Astrocyte (in vitro differentiated cells and primary cell): ENCODE measurements at regions not wholly inside any gene's neighbourhood (a gene's known extent, or its start where the extent isn't known, plus 50 kb on each side); places are given as distances from the start of the nearest gene placed in this dataset.
A peak's percentile ranks its signal among the peaks of the same experiment; 100 is the strongest.

ENCODE experiments used
- DNase-seq: peaks from one replicate; pipeline ENCODE4 v3.0.0-alpha.2; 2010; ENCODE audit warnings: low read depth
- FAIRE-seq: peaks from 2 replicates; lab custom pipeline; 2011; peaks lifted over from hg19 to GRCh38; lab: Jason Lieb, UNC
- H2AFZ ChIP-seq: 2 replicates; pipeline ENCODE4 v1.6.0; 2012; ENCODE audit warnings: low read depth, low read length, inconsistent platforms
- H3K27ac ChIP-seq: 2 replicates; pipeline ENCODE4 v1.5.1; 2011; ENCODE audit warnings: low read depth, low read length, inconsistent platforms
- H3K27me3 ChIP-seq: 2 replicates; pipeline ENCODE4 v1.6.0; 2011; ENCODE audit warnings: low read length, inconsistent platforms; ENCODE audit not compliant: insufficient read depth
- H3K36me3 ChIP-seq: 2 replicates; pipeline ENCODE4 v1.5.1; 2011; ENCODE audit warnings: low read length, inconsistent platforms; ENCODE audit not compliant: insufficient read depth
- H3K4me1 ChIP-seq: 2 replicates; pipeline ENCODE4 v1.5.1; 2011; ENCODE audit warnings: low read length, inconsistent platforms; ENCODE audit not compliant: insufficient read depth
- H3K4me2 ChIP-seq: 2 replicates; pipeline ENCODE4 v1.6.0; 2012; ENCODE audit warnings: low read length, inconsistent platforms
- H3K4me3 ChIP-seq: 2 replicates; pipeline ENCODE4 v1.5.1; 2011; ENCODE audit warnings: low read depth, mild to moderate bottlenecking, low read length, inconsistent platforms; ENCODE audit not compliant: insufficient read depth
- H3K79me2 ChIP-seq: 2 replicates; pipeline ENCODE4 v1.6.0; 2012; ENCODE audit warnings: mild to moderate bottlenecking, low read length, inconsistent platforms; ENCODE audit not compliant: insufficient read depth
- H3K9ac ChIP-seq: 2 replicates; pipeline ENCODE4 v1.6.0; 2012; ENCODE audit warnings: mild to moderate bottlenecking, low read length, inconsistent platforms
- H3K9me3 ChIP-seq: 2 replicates; pipeline ENCODE4 v1.5.1; 2012; ENCODE audit warnings: low read depth, mild to moderate bottlenecking, low read length, inconsistent platforms; ENCODE audit not compliant: insufficient read depth
- H4K20me1 ChIP-seq: 2 replicates; pipeline ENCODE4 v1.6.0; 2012; ENCODE audit warnings: low read length, inconsistent platforms; ENCODE audit not compliant: insufficient read depth
- H3K27ac Mint-ChIP-seq: one replicate; pipeline ENCODE4 v1.8.0; 2021; ENCODE audit warnings: mild to moderate bottlenecking, mixed read lengths; ENCODE audit not compliant: unreplicated experiment
- H3K27me3 Mint-ChIP-seq: one replicate; pipeline ENCODE4 v1.8.0; 2021; ENCODE audit warnings: low read depth, mixed read lengths; ENCODE audit not compliant: unreplicated experiment
- H3K36me3 Mint-ChIP-seq: one replicate; pipeline ENCODE4 v1.8.0; 2021; ENCODE audit warnings: low read depth, mixed read lengths; ENCODE audit not compliant: unreplicated experiment
- H3K4me1 Mint-ChIP-seq: one replicate; pipeline ENCODE4 v1.8.0; 2021; ENCODE audit warnings: low read depth, mixed read lengths; ENCODE audit not compliant: unreplicated experiment
- H3K4me3 Mint-ChIP-seq: one replicate; pipeline ENCODE4 v1.8.0; 2021; ENCODE audit warnings: mild to moderate bottlenecking, moderate library complexity, mixed read lengths; ENCODE audit not compliant: unreplicated experiment
- H3K9me3 Mint-ChIP-seq: one replicate; pipeline ENCODE4 v1.8.0; 2021; ENCODE audit warnings: mild to moderate bottlenecking, mixed read lengths; ENCODE audit not compliant: unreplicated experiment
- EZH2 ChIP-seq: IDR thresholded peaks from 2 replicates; pipeline ENCODE4 v1.6.1; 2012; ENCODE audit warnings: mild to moderate bottlenecking, low read length, inconsistent platforms; ENCODE audit not compliant: insufficient read depth
- TF ChIP-seq, protein P1 (sequence below): IDR thresholded peaks from 2 replicates; pipeline ENCODE4 v1.5.1; 2011; ENCODE audit warnings: low read depth, mild to moderate bottlenecking, inconsistent platforms, low read length, moderate library complexity; ENCODE audit not compliant: insufficient read depth

- DNase-seq (no peak), FAIRE-seq (no peak)
- Histone ChIP-seq H3K9ac (no peak overlapping the region), H3K9me3 (no peaks in the 10 kb centered on the region), H3K36me3 (no peaks in the 10 kb centered on the region), H3K4me1 (peaks cover 14% of the 10 kb centered on the region), H3K79me2 (no peaks in the 10 kb centered on the region), H3K27me3 (no peaks in the 10 kb centered on the region), H2AFZ (no peak overlapping the region), H3K4me3 (no peak overlapping the region), H3K27ac (no peak overlapping the region), H3K4me2 (no peak overlapping the region), H4K20me1 (no peaks in the 10 kb centered on the region)
- no peak for TF ChIP-seq EZH2
- TF ChIP-seq, protein P1, sequence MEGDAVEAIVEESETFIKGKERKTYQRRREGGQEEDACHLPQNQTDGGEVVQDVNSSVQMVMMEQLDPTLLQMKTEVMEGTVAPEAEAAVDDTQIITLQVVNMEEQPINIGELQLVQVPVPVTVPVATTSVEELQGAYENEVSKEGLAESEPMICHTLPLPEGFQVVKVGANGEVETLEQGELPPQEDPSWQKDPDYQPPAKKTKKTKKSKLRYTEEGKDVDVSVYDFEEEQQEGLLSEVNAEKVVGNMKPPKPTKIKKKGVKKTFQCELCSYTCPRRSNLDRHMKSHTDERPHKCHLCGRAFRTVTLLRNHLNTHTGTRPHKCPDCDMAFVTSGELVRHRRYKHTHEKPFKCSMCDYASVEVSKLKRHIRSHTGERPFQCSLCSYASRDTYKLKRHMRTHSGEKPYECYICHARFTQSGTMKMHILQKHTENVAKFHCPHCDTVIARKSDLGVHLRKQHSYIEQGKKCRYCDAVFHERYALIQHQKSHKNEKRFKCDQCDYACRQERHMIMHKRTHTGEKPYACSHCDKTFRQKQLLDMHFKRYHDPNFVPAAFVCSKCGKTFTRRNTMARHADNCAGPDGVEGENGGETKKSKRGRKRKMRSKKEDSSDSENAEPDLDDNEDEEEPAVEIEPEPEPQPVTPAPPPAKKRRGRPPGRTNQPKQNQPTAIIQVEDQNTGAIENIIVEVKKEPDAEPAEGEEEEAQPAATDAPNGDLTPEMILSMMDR: no peak
- no peak overlapping the region for H3K4me3 Mint-ChIP-seq
- no peak overlapping the region for H3K27ac Mint-ChIP-seq
- no peaks in the 10 kb centered on the region for H3K27me3 Mint-ChIP-seq
- no peaks in the 10 kb centered on the region for H3K36me3 Mint-ChIP-seq
- peaks cover 4% of the 10 kb centered on the region for H3K4me1 Mint-ChIP-seq
- no peaks in the 10 kb centered on the region for H3K9me3 Mint-ChIP-seq
These were observed 283.5 kb downstream of the SV2B start for GRCh38 chr15:91383532-91383931.

DNA sequence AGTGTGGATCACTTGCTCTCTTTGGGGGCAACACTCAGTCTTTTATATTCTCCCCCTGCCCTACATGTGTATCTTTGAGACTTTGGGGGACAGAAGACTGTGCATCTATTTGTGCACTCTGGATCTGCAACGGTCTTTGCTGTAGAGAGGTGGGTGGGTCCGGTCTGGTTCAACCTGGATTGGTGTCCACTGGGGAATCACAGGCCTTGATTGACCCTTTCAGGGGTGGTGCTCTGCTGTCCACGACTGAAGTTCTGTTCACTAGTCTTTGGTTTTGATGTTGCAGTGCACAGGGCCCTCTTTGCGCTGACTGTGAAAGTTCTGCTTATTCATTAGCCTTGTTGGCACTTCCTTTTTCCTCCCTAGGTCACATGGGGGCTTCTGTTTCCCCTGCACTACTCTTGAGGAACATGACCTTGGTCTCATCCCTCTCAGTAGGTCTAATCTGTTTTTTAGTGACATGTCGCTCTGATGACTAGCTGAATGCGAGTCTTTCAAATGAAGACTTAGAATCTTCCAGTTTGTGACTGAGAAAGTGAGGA, 284.2 kb downstream of the SV2B start:
- no peaks in the 10 kb centered on the region for H3K27me3 ChIP-seq
- no peak overlapping the region for H3K9ac ChIP-seq
- Mint-ChIP-seq H3K27ac (no peak overlapping the region), H3K36me3 (no peaks in the 10 kb centered on the region), H3K27me3 (no peaks in the 10 kb centered on the region), H3K4me3 (no peak overlapping the region), H3K9me3 (no peaks in the 10 kb centered on the region), H3K4me1 (peaks cover 4% of the 10 kb centered on the region)
- H3K9me3 ChIP-seq: no peaks in the 10 kb centered on the region
- H3K4me1 ChIP-seq: peaks cover 14% of the 10 kb centered on the region
- H3K36me3 ChIP-seq: no peaks in the 10 kb centered on the region
- H3K4me3 ChIP-seq: no peak overlapping the region
- H3K27ac ChIP-seq: no peak overlapping the region
- H3K4me2 ChIP-seq: no peak overlapping the region
- no peaks in the 10 kb centered on the region for H3K79me2 ChIP-seq
- DNase-seq (no peak), FAIRE-seq (no peak)
- H4K20me1 ChIP-seq: no peaks in the 10 kb centered on the region
- H2AFZ ChIP-seq: no peak overlapping the region
- TF ChIP-seq, protein P1: no peak
- TF ChIP-seq EZH2: no peak

GRCh38 chr15:91385311-91385710, 285.3 kb downstream of the SV2B start:
- DNase-seq: peak; percentile 94
- H3K27ac Mint-ChIP-seq: no peak overlapping the region

More at GRCh38 chr15:91385311-91385710, 285.3 kb downstream of the SV2B start:
- TF ChIP-seq, protein P1: no peak
- no peak for TF ChIP-seq EZH2
- no peak overlapping the region for H2AFZ ChIP-seq
- peak overlapping the region; percentile 5 for H3K4me2 ChIP-seq
- H3K79me2 ChIP-seq: no peaks in the 10 kb centered on the region
- Mint-ChIP-seq H3K27me3 (no peaks in the 10 kb centered on the region), H3K36me3 (no peaks in the 10 kb centered on the region), H3K9me3 (no peaks in the 10 kb centered on the region), H3K4me1 (peaks cover 4% of the 10 kb centered on the region), H3K4me3 (no peak overlapping the region)
- H3K4me1 ChIP-seq: peaks cover 14% of the 10 kb centered on the region
- no peaks in the 10 kb centered on the region for H3K9me3 ChIP-seq
- H3K27ac ChIP-seq: peak overlapping the region; percentile 45
- FAIRE-seq: no peak
- H3K27me3 ChIP-seq: no peaks in the 10 kb centered on the region
- no peak overlapping the region for H3K4me3 ChIP-seq
- H4K20me1 ChIP-seq: no peaks in the 10 kb centered on the region
- H3K9ac ChIP-seq: no peak overlapping the region
- no peaks in the 10 kb centered on the region for H3K36me3 ChIP-seq
